HepG2 (cell line): ENCODE measurements at regions not wholly inside any gene's neighbourhood (a gene's known extent, or its start where the extent isn't known, plus 50 kb on each side); places are given as distances from the start of the nearest gene placed in this dataset.

ENCODE experiments used
- ARID3A ChIP-seq: IDR thresholded peaks from 2 replicates; pipeline ENCODE4 v1.6.1; 2012; ENCODE audit warnings: low read depth, low read length, improper control_type of control experiment
- BRD4 ChIP-seq: sonication (generic); formaldehyde crosslinking; IDR thresholded peaks from 2 replicates; pipeline ENCODE4 v1.4.0; 2020; ENCODE audit warnings: missing genetic modification reagents
- CREM ChIP-seq, 2 experiments: sonication (generic) in 1 of 2; formaldehyde crosslinking in 1 of 2; IDR thresholded peaks; 2 replicates each; pipeline versions ENCODE4 v1.4.0 to v1.6.1; 2016 to 2020; ENCODE audit warnings: antibody characterized with exemption in 1 of 2, mild to moderate bottlenecking in 1 of 2, missing genetic modification reagents in 1 of 2
- DMAP1 ChIP-seq: IDR thresholded peaks from 2 replicates; pipeline ENCODE4 v1.6.1; 2016
- GRHL1 ChIP-seq: sonication (generic); formaldehyde crosslinking; conservative IDR thresholded peaks from 2 replicates; pipeline ENCODE4 v1.8.0; 2022; ENCODE audit warnings: missing genetic modification reagents
- KLF9 ChIP-seq: IDR thresholded peaks from 2 replicates; pipeline ENCODE4 v1.6.1; 2016; ENCODE audit warnings: low read depth
- SOX13 ChIP-seq, 3 experiments: fragments of 450-650 bp in 1 of 3; sonication (generic) in 1 of 3; formaldehyde crosslinking in 1 of 3; IDR thresholded peaks in 2 of 3; conservative IDR thresholded peaks in 1 of 3; 2 replicates each; pipeline versions ENCODE4 v1.5.0 to v1.6.1; 2016 to 2020; ENCODE audit warnings: antibody characterized with exemption in 1 of 3, mild to moderate bottlenecking in 1 of 3, missing compliant biosample characterization in 1 of 3, missing genetic modification reagents in 1 of 3, moderate library complexity in 1 of 3
- SP140L ChIP-seq: sonication (generic); formaldehyde crosslinking; IDR thresholded peaks from 2 replicates; pipeline ENCODE4 v1.4.0; 2020; ENCODE audit warnings: missing genetic modification reagents, borderline replicate concordance
- ZHX2 ChIP-seq, 2 experiments: sonication (generic) in 1 of 2; formaldehyde crosslinking in 1 of 2; IDR thresholded peaks; 2 replicates each; pipeline versions ENCODE4 v1.6.1 to v1.9.0; 2014 to 2022; ENCODE audit warnings: antibody characterized with exemption in 1 of 2, borderline replicate concordance in 1 of 2, inconsistent platforms in 1 of 2, low read depth in 1 of 2, missing genetic modification reagents in 1 of 2
- ZMYM4 ChIP-seq: sonication (generic); formaldehyde crosslinking; IDR thresholded peaks from 2 replicates; pipeline ENCODE4 v1.8.1; 2023; ENCODE audit warnings: mild to moderate bottlenecking, missing genetic modification reagents
- ZNF460 ChIP-seq: sonication (generic); formaldehyde crosslinking; IDR thresholded peaks from 2 replicates; pipeline ENCODE4 v1.5.1; 2020; ENCODE audit warnings: missing genetic modification reagents, mild to moderate bottlenecking, borderline replicate concordance
- ZNF652 ChIP-seq: IDR thresholded peaks from 2 replicates; pipeline ENCODE4 v1.6.1; 2016; ENCODE audit warnings: low read depth, borderline replicate concordance
- ZUFSP ChIP-seq: sonication (generic); formaldehyde crosslinking; IDR thresholded peaks from 2 replicates; pipeline ENCODE4 v1.9.0; 2021; ENCODE audit warnings: missing genetic modification reagents, mild to moderate bottlenecking, borderline replicate concordance

GRCh38 chr20:50366270-50367103 lies 143.7 kb upstream of the PTPN1 start (continued):
- TF ChIP-seq ZNF652 (CRISPR knock-in tag) (peak; percentile 100), CREM (IDR thresholded peaks at IDR 0.05) (peak; percentile 88), CREM (CRISPR knock-in tag; IDR thresholded peaks at IDR 0.05) (no peak), ZNF460 (CRISPR knock-in tag) (no peak; the same call in 1 of the 2 replicates), BRD4 (CRISPR knock-in tag) (0 out of 2 replicates have a peak, but pooled peaks have one; percentile 49), GRHL1 (CRISPR knock-in tag) (no peak), ZHX2 (IDR thresholded peaks at IDR 0.05; ENCODE audit: low read depth) (no peak), ZHX2 (CRISPR knock-in tag; IDR thresholded peaks at IDR 0.05; ENCODE audit: borderline replicate concordance) (peak; percentile 94; the same call in 1 of the 2 replicates), KLF9 (CRISPR knock-in tag) (0 out of 2 replicates have a peak, but pooled peaks have one; percentile 39), SP140L (CRISPR knock-in tag) (peak; percentile 83; the same call in 1 of the 2 replicates), DMAP1 (CRISPR knock-in tag) (peak; percentile 65; the same call in 1 of the 2 replicates), ARID3A (peak; percentile 99), ZMYM4 (CRISPR knock-in tag) (peak; percentile 66; the same call in 1 of the 2 replicates), ZUFSP (CRISPR knock-in tag) (no peak), SOX13 (IDR thresholded peaks at IDR 0.05) (peak; percentile 96), SOX13 (CRISPR knock-in tag; conservative IDR thresholded peaks at IDR 0.05 in 1 of 2, IDR thresholded peaks at IDR 0.05 in 1 of 2) (peak in 1 of 2 experiments; percentile 98; a peak in 2 of 4 replicates)
